OCI-LY3 (cell line): ENCODE measurements at regions not wholly inside any gene's neighbourhood (a gene's known extent, or its start where the extent isn't known, plus 50 kb on each side); places are given as distances from the start of the nearest gene placed in this dataset.

Source experiments
- CTCF ChIP-seq: fragments of 200-600, 300-600 bp; sonication (generic); IDR thresholded peaks from 2 replicates; pipeline ENCODE4 v1.5.1; 2014; ENCODE audit warnings: antibody characterized with exemption, low read length, low read depth
- EZH2phosphoT487 ChIP-seq: fragments of 200-600 bp; shearing (Covaris generic); IDR thresholded peaks from 2 replicates; pipeline ENCODE4 v1.6.1; 2018; ENCODE audit warnings: antibody characterized with exemption, mixed run types, low read depth

- TF ChIP-seq CTCF, result no peak
- TF ChIP-seq EZH2phosphoT487, result no peak
Observed at GRCh38 chr2:236886456-236886855, 199.2 kb upstream of the COPS8 start.
